Heart right ventricle (tissue), 16 donors: ENCODE measurements at regions not wholly inside any gene's neighbourhood (a gene's known extent, or its start where the extent isn't known, plus 50 kb on each side); places are given as distances from the start of the nearest gene placed in this dataset.

Experiments used
- ATAC-seq, 8 donors: fragments of 200-7000 bp; cut with Tn5 transposase; one replicate each; pipeline ENCODE4 v1.9.1; 2020; ENCODE audit warnings: mild to moderate bottlenecking in 8 of 8, moderate library complexity in 8 of 8, moderate number of reproducible peaks in 1 of 8
- DNase-seq, 2 donors: peaks; one replicate each; pipeline ENCODE4 v3.0.0-alpha.2; 2020
- H3K27ac ChIP-seq, 10 donors: fragments of 200-600 bp; sonication (generic) in 2 of 10; one replicate each; pipeline versions ENCODE4 v1.5.0 to v1.8.0; 2020 to 2022; ENCODE audit warnings: mild to moderate bottlenecking in 3 of 10
- H3K27me3 ChIP-seq, 7 donors: fragments of 200-600 bp; one replicate each; pipeline ENCODE4 v1.8.0; 2021 to 2022; ENCODE audit warnings: mild to moderate bottlenecking in 2 of 7
- H3K36me3 ChIP-seq, 9 donors: fragments of 200-600 bp; sonication (generic) in 1 of 9; one replicate each; pipeline versions ENCODE4 v1.5.0 to v1.8.0; 2020 to 2022; ENCODE audit warnings: mild to moderate bottlenecking in 2 of 9
- H3K4me1 ChIP-seq, 9 donors: fragments of 200-600 bp; sonication (generic) in 1 of 9; one replicate each; pipeline versions ENCODE4 v1.5.0 to v1.8.0; 2020 to 2022; ENCODE audit warnings: mild to moderate bottlenecking in 4 of 9
- H3K4me3 ChIP-seq, 10 donors: fragments of 200-600 bp; sonication (generic) in 2 of 10; one replicate each; pipeline versions ENCODE4 v1.5.0 to v1.8.0; 2020 to 2022; ENCODE audit warnings: mild to moderate bottlenecking in 7 of 10, moderate library complexity in 2 of 10
- H3K9me3 ChIP-seq, 11 donors: fragments of 200-600 bp in 10 of 11; sonication (generic) in 2 of 11; one replicate each; pipeline versions ENCODE4 v1.5.0 to v1.8.0; 2013 to 2022; ENCODE audit warnings: mild to moderate bottlenecking in 2 of 11, control low read depth in 1 of 11, moderate library complexity in 1 of 11
- CTCF ChIP-seq, 9 donors: fragments of 200-600 bp; sonication (generic) in 2 of 9; IDR thresholded peaks; one replicate each; pipeline versions ENCODE4 v1.5.0 to v1.8.0; 2021 to 2022; ENCODE audit warnings: antibody characterized with exemption in 9 of 9, mild to moderate bottlenecking in 5 of 9, moderate library complexity in 1 of 9
- WGBS, 2 donors: extraction: QIAGEN DNeasy Blood & Tissue Kit; methylation state at CpG; one replicate each; pipeline ENCODE4 v1.1.7; 2013; ENCODE audit warnings: inconsistent platforms in 1 of 2; 5-methylcytosine and 5-hydroxymethylcytosine counted together
- intact Hi-C, 10 donors: fragments of 100-400 bp; cut with DNase I; formaldehyde crosslinking; loops; one replicate each; pipeline versions ENCODE4 v1.11.1 to v1.14.2; 2022
- donor health status: Arrhythmogenic right ventricular cardiomyopathy.
- donor health status: ischemic (EF 13 %, LVEDD 7.1; RV severe dilation, severe dysfunction).
- donor health status: healthy with polysubstance abuse.
- donor health status: DM: no; HTN: yes; CAD: no.
- donor health status: DM: no; HTN: no; CAD: no.
- donor health status: ischemic (EF 25% LVEDD 6.9; RV normal size, moderate dysfunction).
- donor health status: ischemic (EF 25% LVEDD 5.7; RV mildly dilated, moderate dysfunction).
- donor health status: healthy.
- donor health status: DM: yes; HTN: yes; CAD: no.
- donor health status: Ischemic cardiomyopathy.
- donor health status: ischemic (EF 35%, LVEDD 5.7; RV mildly dilated, moderate dysfunction).
- donor health status: nonischemic (EF 11% LVEDD 7.7; RV severe dilation, severe dysfunction).
- donor health status: DM: yes; HTN: yes; CAD: no.
- donor health status: PGD.
- donor health status: ischemic (EF 29% LVEDD 5.4; RV normal size, mild dysfunction).
- donor health status: nonischemic (EF 23%, LVEDD 6.1; RV moderate dilation, normal function).

- Histone ChIP-seq H3K36me3 (no peaks in the 10 kb centered on the region), H3K27ac (no peak overlapping the region), H3K4me3 (no peak overlapping the region), H3K27me3 (no peaks in the 10 kb centered on the region), H3K4me1 (peaks cover 0 to 4% (median 0%) of the 10 kb centered on the region in 9 donors), H3K9me3 (no peaks in the 10 kb centered on the region)
- intact Hi-C loops = no loop called here
- ATAC-seq = no peak
- TF ChIP-seq CTCF (IDR thresholded peaks at IDR 0.05) = no peak
- WGBS, 2 donors = 34 to 37% methylated on average over 8 of the region's 8 CpGs
- DNase-seq = no peak
These were observed 1089.3 kb upstream of the CELF4 start for GRCh38 chr18:38654946-38655345.

- H3K4me3 ChIP-seq = no peak overlapping the region
- intact Hi-C loops = no loop called here
- TF ChIP-seq CTCF (IDR thresholded peaks at IDR 0.05) = no peak
- H3K4me1 ChIP-seq = peaks cover 0 to 6% (median 0%) of the 10 kb centered on the region in 9 donors
- no peaks in the 10 kb centered on the region for H3K9me3 ChIP-seq
- ATAC-seq (no peak), DNase-seq (no peak)
- no peaks in the 10 kb centered on the region for H3K27me3 ChIP-seq
- 95 to 97% methylated on average over 4 of the region's 4 CpGs for WGBS, 2 donors
- no peaks in the 10 kb centered on the region for H3K36me3 ChIP-seq
- H3K27ac ChIP-seq = no peak overlapping the region
These were observed 1086.1 kb upstream of the CELF4 start for GRCh38 chr18:38651736-38652135.

GRCh38 chr18:38648179-38648578, 1082.6 kb upstream of the CELF4 start:
- no peaks in the 10 kb centered on the region for H3K36me3 ChIP-seq
- H3K9me3 ChIP-seq = no peaks in the 10 kb centered on the region
- intact Hi-C loops = loop anchor here in 1 of 10 donors (10.0 kb wide), 1 partner anchor 53 kb away; no protein-coding TSS in a partner anchor
- H3K27me3 ChIP-seq = no peaks in the 10 kb centered on the region
- no peak for TF ChIP-seq CTCF (IDR thresholded peaks at IDR 0.05)
- H3K4me3 ChIP-seq = no peak overlapping the region
- H3K4me1 ChIP-seq = peaks cover 0 to 9% (median 0%) of the 10 kb centered on the region in 9 donors
- no peak for DNase-seq
- ATAC-seq = no peak
- 82 to 87% methylated on average over 1 of the region's 1 CpG for WGBS, 2 donors
- H3K27ac ChIP-seq = no peak overlapping the region

GRCh38 chr18:38646296-38646695, 1080.7 kb upstream of the CELF4 start:
- no peak overlapping the region for H3K27ac ChIP-seq
- no peaks in the 10 kb centered on the region for H3K27me3 ChIP-seq
- H3K4me3 ChIP-seq = no peak overlapping the region
- DNase-seq (no peak), ATAC-seq (no peak)
- peaks cover 0 to 9% (median 0%) of the 10 kb centered on the region in 9 donors for H3K4me1 ChIP-seq
- H3K9me3 ChIP-seq = no peaks in the 10 kb centered on the region
- no peak for TF ChIP-seq CTCF (IDR thresholded peaks at IDR 0.05)
- intact Hi-C loops = loop anchor here in 1 of 10 donors (10.0 kb wide), 1 partner anchor 51 kb away; no protein-coding TSS in a partner anchor
- no peaks in the 10 kb centered on the region for H3K36me3 ChIP-seq
